WTC11 (cell line): ENCODE measurements at regions not wholly inside any gene's neighbourhood (a gene's known extent, or its start where the extent isn't known, plus 50 kb on each side); places are given as distances from the start of the nearest gene placed in this dataset.

Experiments used
- ATAC-seq: fragments of 200-7000 bp; cut with Tn5 transposase; 2 replicates; pipeline ENCODE4 v1.10.0; 2021; ENCODE audit warnings: mild to moderate bottlenecking, moderate library complexity
- CTCF ChIA-PET: fragments of 300-600 bp; sonication (Branson Sonifier 250); formaldehyde crosslinking; loops from one replicate; lab custom pipeline; 2021; ENCODE audit warnings: antibody characterized with exemption; lab: Charles Lee
- POLR2A ChIA-PET: fragments of 350-600 bp; sonication (Branson Sonifier 250); formaldehyde crosslinking; loops from one replicate; lab custom pipeline; 2021; ENCODE audit warnings: antibody characterized with exemption; lab: Charles Lee
- DNase-seq: peaks from one replicate; pipeline ENCODE4 v3.0.0; 2021; ENCODE audit warnings: low spot score
- H3K27ac Mint-ChIP-seq: 2 replicates; pipeline ENCODE4 v1.8.0; 2021; ENCODE audit warnings: mixed read lengths
- H3K27me3 Mint-ChIP-seq: 2 replicates; pipeline ENCODE4 v1.8.0; 2021; ENCODE audit warnings: low read depth, mild to moderate bottlenecking, moderate library complexity, mixed read lengths
- H3K36me3 Mint-ChIP-seq: 2 replicates; pipeline ENCODE4 v1.8.0; 2021; ENCODE audit warnings: mixed read lengths
- H3K4me1 Mint-ChIP-seq: 2 replicates; pipeline ENCODE4 v1.8.0; 2022; ENCODE audit warnings: mixed read lengths
- H3K4me3 Mint-ChIP-seq: 2 replicates; pipeline ENCODE4 v1.8.0; 2021; ENCODE audit warnings: mild to moderate bottlenecking, moderate library complexity, mixed read lengths
- H3K9me3 Mint-ChIP-seq: 2 replicates; pipeline ENCODE4 v1.8.0; 2021; ENCODE audit warnings: mixed read lengths
- CREM ChIP-seq: sonication (generic); formaldehyde crosslinking; IDR thresholded peaks from 2 replicates; pipeline ENCODE4 v1.8.1; 2022; ENCODE audit warnings: mild to moderate bottlenecking, missing genetic modification reagents, moderate library complexity
- GRHL2 ChIP-seq: fragments of 250-450 bp; sonication (Bioruptor Pico); IDR thresholded peaks from 2 replicates; pipeline ENCODE4 v1.8.0; 2022; ENCODE audit warnings: mild to moderate bottlenecking, moderate library complexity; ENCODE audit not compliant: insufficient replicate concordance, severe bottlenecking
- JUN ChIP-seq: sonication (generic); formaldehyde crosslinking; IDR thresholded peaks from 2 replicates; pipeline ENCODE4 v1.8.0; 2023; ENCODE audit warnings: mild to moderate bottlenecking, missing genetic modification reagents
- PRRX2 ChIP-seq: fragments of 250-450 bp; sonication (Bioruptor Pico); IDR thresholded peaks from 2 replicates; pipeline ENCODE4 v1.8.0; 2021; ENCODE audit warnings: mild to moderate bottlenecking
- RELA ChIP-seq: sonication (generic); formaldehyde crosslinking; IDR thresholded peaks from 2 replicates; pipeline ENCODE4 v1.8.1; 2022; ENCODE audit warnings: missing genetic modification reagents, mild to moderate bottlenecking, borderline replicate concordance
- SMAD4 ChIP-seq: sonication (generic); formaldehyde crosslinking; IDR thresholded peaks from 2 replicates; pipeline ENCODE4 v1.8.0; 2022; ENCODE audit warnings: mild to moderate bottlenecking, missing genetic modification reagents
- SOX15 ChIP-seq: fragments of 250-450 bp; sonication (Bioruptor Pico); IDR thresholded peaks from 2 replicates; pipeline ENCODE4 v1.9.0; 2021; ENCODE audit warnings: mild to moderate bottlenecking
- TEAD4 ChIP-seq: sonication (generic); formaldehyde crosslinking; IDR thresholded peaks from 2 replicates; pipeline ENCODE4 v1.8.0; 2022; ENCODE audit warnings: mild to moderate bottlenecking, missing genetic modification reagents
- ZNF317 ChIP-seq: sonication (generic); formaldehyde crosslinking; IDR thresholded peaks from 2 replicates; pipeline ENCODE4 v1.8.1; 2023; ENCODE audit warnings: low read depth, mild to moderate bottlenecking, moderate library complexity, missing genetic modification reagents, borderline replicate concordance
- TF ChIP-seq, protein P1 (sequence below): sonication (generic); formaldehyde crosslinking; IDR thresholded peaks from 2 replicates; pipeline ENCODE4 v1.8.0; 2022; ENCODE audit warnings: mild to moderate bottlenecking, missing genetic modification reagents
- TF ChIP-seq, protein P2 (sequence below): sonication (generic); formaldehyde crosslinking; IDR thresholded peaks from 2 replicates; pipeline ENCODE4 v1.8.1; 2023; ENCODE audit warnings: mild to moderate bottlenecking, missing genetic modification reagents
- TF ChIP-seq, protein P3 (sequence below): sonication (generic); formaldehyde crosslinking; IDR thresholded peaks from 2 replicates; pipeline ENCODE4 v1.8.0; 2023; ENCODE audit warnings: missing genetic modification reagents
- TF ChIP-seq, protein P4 (sequence below): sonication (generic); formaldehyde crosslinking; IDR thresholded peaks from 2 replicates; pipeline ENCODE4 v1.8.1; 2023; ENCODE audit warnings: mild to moderate bottlenecking, moderate library complexity, missing genetic modification reagents
- TF ChIP-seq, protein P5 (sequence below): fragments of 250-450 bp; sonication (Bioruptor Pico); IDR thresholded peaks from 2 replicates; pipeline ENCODE4 v1.9.0; 2021; ENCODE audit warnings: moderate library complexity, mild to moderate bottlenecking, inconsistent platforms, borderline replicate concordance
- TF ChIP-seq, protein P6 (sequence below): fragments of 200-600 bp; IDR thresholded peaks from 2 replicates; pipeline ENCODE4 v1.8.0; 2022; ENCODE audit warnings: antibody characterized with exemption

DNA sequence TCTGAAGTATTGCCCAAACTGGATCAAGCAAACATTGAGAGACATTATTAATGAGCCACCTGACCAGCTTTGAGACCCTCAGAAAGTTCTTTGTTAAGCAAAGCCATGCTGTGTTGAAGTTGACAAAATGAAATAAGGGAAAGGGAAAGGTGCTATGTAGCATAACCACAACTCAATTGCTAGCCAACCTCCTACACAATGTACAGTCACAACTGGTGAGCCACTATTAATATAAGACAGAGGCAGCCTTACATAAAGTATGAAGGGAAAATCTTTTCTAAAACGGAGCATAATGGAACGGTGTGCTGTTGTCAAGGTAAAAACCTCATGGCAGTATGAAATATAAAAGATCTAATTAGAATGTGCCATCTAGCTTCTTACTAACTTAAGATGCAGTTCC, 375.8 kb upstream of the ST8SIA4 start (continued):
- TF ChIP-seq, protein P1, sequence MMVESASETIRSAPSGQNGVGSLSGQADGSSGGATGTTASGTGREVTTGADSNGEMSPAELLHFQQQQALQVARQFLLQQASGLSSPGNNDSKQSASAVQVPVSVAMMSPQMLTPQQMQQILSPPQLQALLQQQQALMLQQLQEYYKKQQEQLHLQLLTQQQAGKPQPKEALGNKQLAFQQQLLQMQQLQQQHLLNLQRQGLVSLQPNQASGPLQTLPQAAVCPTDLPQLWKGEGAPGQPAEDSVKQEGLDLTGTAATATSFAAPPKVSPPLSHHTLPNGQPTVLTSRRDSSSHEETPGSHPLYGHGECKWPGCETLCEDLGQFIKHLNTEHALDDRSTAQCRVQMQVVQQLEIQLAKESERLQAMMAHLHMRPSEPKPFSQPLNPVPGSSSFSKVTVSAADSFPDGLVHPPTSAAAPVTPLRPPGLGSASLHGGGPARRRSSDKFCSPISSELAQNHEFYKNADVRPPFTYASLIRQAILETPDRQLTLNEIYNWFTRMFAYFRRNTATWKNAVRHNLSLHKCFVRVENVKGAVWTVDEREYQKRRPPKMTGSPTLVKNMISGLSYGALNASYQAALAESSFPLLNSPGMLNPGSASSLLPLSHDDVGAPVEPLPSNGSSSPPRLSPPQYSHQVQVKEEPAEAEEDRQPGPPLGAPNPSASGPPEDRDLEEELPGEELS: no peak
- TF ChIP-seq SMAD4 (CRISPR knock-in tag) (no peak), ZNF317 (CRISPR knock-in tag) (no peak), GRHL2 (CRISPR knock-in tag) (no peak), RELA (CRISPR knock-in tag) (no peak), TEAD4 (CRISPR knock-in tag) (no peak), JUN (CRISPR knock-in tag) (no peak)
- TF ChIP-seq, protein P2, sequence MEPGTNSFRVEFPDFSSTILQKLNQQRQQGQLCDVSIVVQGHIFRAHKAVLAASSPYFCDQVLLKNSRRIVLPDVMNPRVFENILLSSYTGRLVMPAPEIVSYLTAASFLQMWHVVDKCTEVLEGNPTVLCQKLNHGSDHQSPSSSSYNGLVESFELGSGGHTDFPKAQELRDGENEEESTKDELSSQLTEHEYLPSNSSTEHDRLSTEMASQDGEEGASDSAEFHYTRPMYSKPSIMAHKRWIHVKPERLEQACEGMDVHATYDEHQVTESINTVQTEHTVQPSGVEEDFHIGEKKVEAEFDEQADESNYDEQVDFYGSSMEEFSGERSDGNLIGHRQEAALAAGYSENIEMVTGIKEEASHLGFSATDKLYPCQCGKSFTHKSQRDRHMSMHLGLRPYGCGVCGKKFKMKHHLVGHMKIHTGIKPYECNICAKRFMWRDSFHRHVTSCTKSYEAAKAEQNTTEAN (CRISPR knock-in tag): no peak
- TF ChIP-seq, protein P3, sequence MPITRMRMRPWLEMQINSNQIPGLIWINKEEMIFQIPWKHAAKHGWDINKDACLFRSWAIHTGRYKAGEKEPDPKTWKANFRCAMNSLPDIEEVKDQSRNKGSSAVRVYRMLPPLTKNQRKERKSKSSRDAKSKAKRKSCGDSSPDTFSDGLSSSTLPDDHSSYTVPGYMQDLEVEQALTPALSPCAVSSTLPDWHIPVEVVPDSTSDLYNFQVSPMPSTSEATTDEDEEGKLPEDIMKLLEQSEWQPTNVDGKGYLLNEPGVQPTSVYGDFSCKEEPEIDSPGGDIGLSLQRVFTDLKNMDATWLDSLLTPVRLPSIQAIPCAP (CRISPR knock-in tag): no peak
- TF ChIP-seq, protein P4, sequence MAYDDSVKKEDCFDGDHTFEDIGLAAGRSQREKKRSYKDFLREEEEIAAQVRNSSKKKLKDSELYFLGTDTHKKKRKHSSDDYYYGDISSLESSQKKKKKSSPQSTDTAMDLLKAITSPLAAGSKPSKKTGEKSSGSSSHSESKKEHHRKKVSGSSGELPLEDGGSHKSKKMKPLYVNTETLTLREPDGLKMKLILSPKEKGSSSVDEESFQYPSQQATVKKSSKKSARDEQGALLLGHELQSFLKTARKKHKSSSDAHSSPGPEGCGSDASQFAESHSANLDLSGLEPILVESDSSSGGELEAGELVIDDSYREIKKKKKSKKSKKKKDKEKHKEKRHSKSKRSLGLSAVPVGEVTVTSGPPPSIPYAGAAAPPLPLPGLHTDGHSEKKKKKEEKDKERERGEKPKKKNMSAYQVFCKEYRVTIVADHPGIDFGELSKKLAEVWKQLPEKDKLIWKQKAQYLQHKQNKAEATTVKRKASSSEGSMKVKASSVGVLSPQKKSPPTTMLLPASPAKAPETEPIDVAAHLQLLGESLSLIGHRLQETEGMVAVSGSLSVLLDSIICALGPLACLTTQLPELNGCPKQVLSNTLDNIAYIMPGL (CRISPR knock-in tag): no peak
- TF ChIP-seq, protein P5, sequence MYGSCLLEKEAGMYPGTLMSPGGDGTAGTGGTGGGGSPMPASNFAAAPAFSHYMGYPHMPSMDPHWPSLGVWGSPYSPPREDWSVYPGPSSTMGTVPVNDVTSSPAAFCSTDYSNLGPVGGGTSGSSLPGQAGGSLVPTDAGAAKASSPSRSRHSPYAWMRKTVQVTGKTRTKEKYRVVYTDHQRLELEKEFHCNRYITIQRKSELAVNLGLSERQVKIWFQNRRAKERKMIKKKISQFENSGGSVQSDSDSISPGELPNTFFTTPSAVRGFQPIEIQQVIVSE (CRISPR knock-in tag): no peak
- TF ChIP-seq, all 79 proteins: peak for 0

DNA sequence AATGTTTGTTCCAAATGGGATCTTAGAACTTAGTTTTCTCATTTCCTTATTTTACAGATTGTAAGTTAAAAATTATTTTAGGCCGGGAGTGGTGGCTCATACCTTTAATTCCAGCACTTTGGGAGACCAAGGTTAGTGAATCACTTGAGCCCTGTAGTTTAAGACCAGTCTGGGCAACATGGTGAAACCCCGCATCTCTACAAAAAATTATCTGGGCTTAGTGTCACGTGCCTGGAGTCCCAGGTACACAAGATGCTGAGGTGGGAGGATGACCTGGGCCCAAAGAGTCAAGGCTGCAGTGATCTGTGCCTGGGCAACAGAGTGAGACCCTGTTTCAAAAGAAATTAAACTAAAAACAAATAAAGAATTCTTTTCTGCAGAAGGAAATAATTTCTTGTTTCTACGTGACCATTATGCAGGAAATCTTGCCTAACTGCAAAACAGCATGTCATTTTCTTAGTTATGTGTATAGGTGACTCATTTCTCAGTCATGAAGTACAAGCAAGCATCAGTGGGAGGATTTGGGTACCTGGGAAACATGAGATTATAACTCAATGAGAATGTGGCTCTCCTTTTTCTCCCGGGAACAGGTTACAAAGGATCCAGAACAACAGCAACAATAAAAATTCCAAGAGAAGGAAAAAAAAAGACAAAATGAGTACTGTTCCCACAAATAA, 375.1 kb upstream of the ST8SIA4 start:
- H3K4me1 Mint-ChIP-seq: peaks cover 5% of the 10 kb centered on the region
- no peaks in the 10 kb centered on the region for H3K27me3 Mint-ChIP-seq
- TF ChIP-seq SOX15 (CRISPR knock-in tag): no peak
- TF ChIP-seq CREM (CRISPR knock-in tag): no peak
- TF ChIP-seq, protein P6, sequence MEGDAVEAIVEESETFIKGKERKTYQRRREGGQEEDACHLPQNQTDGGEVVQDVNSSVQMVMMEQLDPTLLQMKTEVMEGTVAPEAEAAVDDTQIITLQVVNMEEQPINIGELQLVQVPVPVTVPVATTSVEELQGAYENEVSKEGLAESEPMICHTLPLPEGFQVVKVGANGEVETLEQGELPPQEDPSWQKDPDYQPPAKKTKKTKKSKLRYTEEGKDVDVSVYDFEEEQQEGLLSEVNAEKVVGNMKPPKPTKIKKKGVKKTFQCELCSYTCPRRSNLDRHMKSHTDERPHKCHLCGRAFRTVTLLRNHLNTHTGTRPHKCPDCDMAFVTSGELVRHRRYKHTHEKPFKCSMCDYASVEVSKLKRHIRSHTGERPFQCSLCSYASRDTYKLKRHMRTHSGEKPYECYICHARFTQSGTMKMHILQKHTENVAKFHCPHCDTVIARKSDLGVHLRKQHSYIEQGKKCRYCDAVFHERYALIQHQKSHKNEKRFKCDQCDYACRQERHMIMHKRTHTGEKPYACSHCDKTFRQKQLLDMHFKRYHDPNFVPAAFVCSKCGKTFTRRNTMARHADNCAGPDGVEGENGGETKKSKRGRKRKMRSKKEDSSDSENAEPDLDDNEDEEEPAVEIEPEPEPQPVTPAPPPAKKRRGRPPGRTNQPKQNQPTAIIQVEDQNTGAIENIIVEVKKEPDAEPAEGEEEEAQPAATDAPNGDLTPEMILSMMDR: no peak
- H3K27ac Mint-ChIP-seq: no peak overlapping the region
- ATAC-seq (no peak), DNase-seq (no peak)
- CTCF ChIA-PET: no interaction called here
- POLR2A ChIA-PET: no interaction called here
- H3K4me3 Mint-ChIP-seq: no peak overlapping the region
- H3K36me3 Mint-ChIP-seq: no peaks in the 10 kb centered on the region
- no peaks in the 10 kb centered on the region for H3K9me3 Mint-ChIP-seq

DNA sequence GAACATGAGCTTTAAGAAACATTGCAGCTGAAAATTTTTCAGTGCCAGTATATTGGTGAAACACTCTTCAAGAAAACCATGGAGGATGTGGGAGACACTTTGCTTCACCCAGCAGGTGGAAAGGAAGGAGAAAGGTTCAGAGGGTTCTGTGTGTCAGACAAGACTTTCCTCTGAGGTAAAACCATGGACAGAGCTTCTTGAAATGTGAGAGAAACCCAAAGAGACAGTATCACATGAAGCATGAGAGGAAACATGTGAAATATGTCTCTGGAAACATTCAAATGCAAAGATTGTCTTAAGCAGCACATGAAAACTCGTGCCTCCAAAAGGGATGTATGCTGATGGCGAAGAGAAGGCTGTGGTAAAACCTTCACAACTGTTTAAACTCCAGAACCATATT, 368.9 kb upstream of the ST8SIA4 start:
- H3K36me3 Mint-ChIP-seq: no peaks in the 10 kb centered on the region
- TF ChIP-seq PRRX2 (CRISPR knock-in tag): no peak
- TF ChIP-seq, all 79 proteins: peak for 0
- DNase-seq: no peak
- ATAC-seq: no peak
- H3K27me3 Mint-ChIP-seq: no peaks in the 10 kb centered on the region
- no peak overlapping the region for H3K27ac Mint-ChIP-seq
- ChIA-PET CTCF (no interaction called here), POLR2A (no interaction called here)
- H3K4me1 Mint-ChIP-seq: no peaks in the 10 kb centered on the region
- no peaks in the 10 kb centered on the region for H3K9me3 Mint-ChIP-seq
- H3K4me3 Mint-ChIP-seq: no peak overlapping the region
